ENCODE measurements at regions not wholly inside any gene's neighbourhood (a gene's known extent, or its start where the extent isn't known, plus 50 kb on each side); places are given as distances from the start of the nearest gene placed in this dataset.

- H3K36me3 ChIP-seq (ENCODE audit: control insufficient read depth in 2 of 2, insufficient read depth in 2 of 2, low read length in 1 of 2): no peaks in the 10 kb centered on the region
- H3K79me2 ChIP-seq (ENCODE audit: control insufficient read depth, insufficient read depth, low read length): no peaks in the 10 kb centered on the region
- H4K20me1 ChIP-seq (ENCODE audit: control insufficient read depth, insufficient read depth): no peaks in the 10 kb centered on the region
- no peak for ATAC-seq
- no peak overlapping the region for H3K9ac ChIP-seq (ENCODE audit: control insufficient read depth, insufficient read depth, low read length)
- in situ Hi-C loops (cut with MboI) (no loop called here), intact Hi-C loops (cut with micrococcal nuclease; ENCODE audit: unreplicated experiment) (no loop called here)
- no peaks in the 10 kb centered on the region for H3K4me1 ChIP-seq (ENCODE audit: control insufficient read depth, insufficient read depth, low read length)
- H3K27me3 ChIP-seq (replicated peaks in 1 of 2; ENCODE audit: control insufficient read depth in 2 of 2, insufficient read depth in 2 of 2, low read length in 1 of 2): no peaks in the 10 kb centered on the region
- SMC1A ChIA-PET (ENCODE audit: uncharacterized antibody, unreplicated experiment): no interaction called here
- no peak for DNase-seq (ENCODE audit: low read depth, low spot score)
- CTCF ChIA-PET: no interaction called here
- no peak overlapping the region for H3K4me3 ChIP-seq
- WGBS (ENCODE audit: insufficient coverage, insufficient replicate concordance, low lambda C conversion rate, missing lambda C conversion rate): 43% methylated on average over 2 of the region's 2 CpGs
- RAD21 ChIA-PET (ENCODE audit: unreplicated experiment): interaction anchor here (0.6 kb wide), 1 partner anchor 412 kb away, joined by 3 read pairs; no protein-coding TSS in a partner anchor
- H3K9me3 ChIP-seq (replicated peaks; ENCODE audit: control insufficient read depth, insufficient read depth, low read length): no peaks in the 10 kb centered on the region
- no peak overlapping the region for H3K4me2 ChIP-seq (ENCODE audit: control insufficient read depth, insufficient read depth)
- no peak overlapping the region for H3K27ac ChIP-seq (ENCODE audit: control insufficient read depth, insufficient read depth)
- TF ChIP-seq RAD51 (IDR thresholded peaks at IDR 0.05) (no peak), FOS (IDR thresholded peaks at IDR 0.05; ENCODE audit: borderline replicate concordance, extremely low read depth, insufficient read length) (no peak), PAX8 (IDR thresholded peaks at IDR 0.05) (no peak), ZNF687 (IDR thresholded peaks at IDR 0.05) (no peak), SP1 (IDR thresholded peaks at IDR 0.05; ENCODE audit: low read depth, low read length) (no peak), MXI1 (IDR thresholded peaks at IDR 0.05; ENCODE audit: low read depth, low read length) (no peak), ELK1 (IDR thresholded peaks at IDR 0.05; ENCODE audit: low read depth, low read length) (no peak), IKZF2 (IDR thresholded peaks at IDR 0.05) (no peak), NFXL1 (IDR thresholded peaks at IDR 0.05; ENCODE audit: borderline replicate concordance) (no peak), BCLAF1 (IDR thresholded peaks at IDR 0.05) (no peak)
- no peak for FAIRE-seq
- BruUV-seq (replicated peaks): no TSS peak
- no peak overlapping the region for H2AFZ ChIP-seq (ENCODE audit: control insufficient read depth, low read depth, low read length)
- POLR2A ChIA-PET: no interaction called here
These were observed 302.6 kb downstream of the TDRD3 start for GRCh38 chr13:60699636-60700035.

All from GM12878 (cell line).